GM10248 (cell line): ENCODE measurements at regions not wholly inside any gene's neighbourhood (a gene's known extent, or its start where the extent isn't known, plus 50 kb on each side); places are given as distances from the start of the nearest gene placed in this dataset.

Experiments
- CTCF ChIA-PET: fragments of 300-600 bp; sonication (Branson Sonifier 250); formaldehyde crosslinking; extraction: SDS; loops from one replicate; lab custom pipeline; 2021; ENCODE audit warnings: antibody characterized with exemption; lab: Yijun Ruan, JAX
- POLR2A ChIA-PET: fragments of 350-650 bp; sonication (Branson Sonifier 250); formaldehyde crosslinking; extraction: SDS; loops from one replicate; lab custom pipeline; 2020; ENCODE audit warnings: antibody characterized with exemption; lab: Yijun Ruan, JAX
- DNase-seq: peaks from one replicate; pipeline ENCODE4 v3.0.0; 2012; ENCODE audit errors: extremely low spot score
- TF ChIP-seq, protein P1 (sequence below): IDR thresholded peaks from 2 replicates; pipeline ENCODE4 v1.5.1; 2012; ENCODE audit warnings: mild to moderate bottlenecking, low read depth; ENCODE audit errors: extremely low read depth, missing control alignments, control extremely low read depth

DNA sequence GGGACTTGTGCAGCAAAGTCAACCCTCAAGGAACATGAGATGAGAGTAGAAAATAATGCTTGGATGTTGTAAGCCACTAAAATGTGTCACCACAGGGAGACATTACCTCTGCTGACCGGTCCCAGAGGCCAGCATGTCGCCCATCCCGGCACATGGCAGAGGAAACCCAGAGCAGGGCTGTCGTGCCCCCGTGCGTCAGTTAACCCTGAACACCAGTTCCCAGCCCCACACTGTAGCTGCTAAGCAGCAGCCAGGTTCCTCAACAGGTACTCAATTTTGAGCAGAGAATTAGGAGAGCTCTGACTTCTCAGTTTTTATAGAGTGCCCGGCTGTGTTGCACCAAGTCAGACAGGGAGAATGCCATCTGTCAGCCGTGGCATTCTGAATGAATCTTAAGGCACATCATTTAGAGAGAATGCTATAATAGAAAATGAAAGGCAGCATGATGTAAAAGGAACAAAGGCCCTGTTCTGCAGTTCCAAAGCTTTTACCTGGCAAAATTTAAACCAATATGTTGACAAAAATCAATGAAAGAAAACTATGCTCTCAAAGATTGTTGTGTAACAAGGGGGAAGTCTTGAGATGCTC lies 307.9 kb downstream of the METTL4 start:
- TF ChIP-seq, protein P1, sequence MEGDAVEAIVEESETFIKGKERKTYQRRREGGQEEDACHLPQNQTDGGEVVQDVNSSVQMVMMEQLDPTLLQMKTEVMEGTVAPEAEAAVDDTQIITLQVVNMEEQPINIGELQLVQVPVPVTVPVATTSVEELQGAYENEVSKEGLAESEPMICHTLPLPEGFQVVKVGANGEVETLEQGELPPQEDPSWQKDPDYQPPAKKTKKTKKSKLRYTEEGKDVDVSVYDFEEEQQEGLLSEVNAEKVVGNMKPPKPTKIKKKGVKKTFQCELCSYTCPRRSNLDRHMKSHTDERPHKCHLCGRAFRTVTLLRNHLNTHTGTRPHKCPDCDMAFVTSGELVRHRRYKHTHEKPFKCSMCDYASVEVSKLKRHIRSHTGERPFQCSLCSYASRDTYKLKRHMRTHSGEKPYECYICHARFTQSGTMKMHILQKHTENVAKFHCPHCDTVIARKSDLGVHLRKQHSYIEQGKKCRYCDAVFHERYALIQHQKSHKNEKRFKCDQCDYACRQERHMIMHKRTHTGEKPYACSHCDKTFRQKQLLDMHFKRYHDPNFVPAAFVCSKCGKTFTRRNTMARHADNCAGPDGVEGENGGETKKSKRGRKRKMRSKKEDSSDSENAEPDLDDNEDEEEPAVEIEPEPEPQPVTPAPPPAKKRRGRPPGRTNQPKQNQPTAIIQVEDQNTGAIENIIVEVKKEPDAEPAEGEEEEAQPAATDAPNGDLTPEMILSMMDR, result no peak
- no peak for DNase-seq
- POLR2A ChIA-PET, result no interaction called here
- CTCF ChIA-PET, result no interaction called here

DNA sequence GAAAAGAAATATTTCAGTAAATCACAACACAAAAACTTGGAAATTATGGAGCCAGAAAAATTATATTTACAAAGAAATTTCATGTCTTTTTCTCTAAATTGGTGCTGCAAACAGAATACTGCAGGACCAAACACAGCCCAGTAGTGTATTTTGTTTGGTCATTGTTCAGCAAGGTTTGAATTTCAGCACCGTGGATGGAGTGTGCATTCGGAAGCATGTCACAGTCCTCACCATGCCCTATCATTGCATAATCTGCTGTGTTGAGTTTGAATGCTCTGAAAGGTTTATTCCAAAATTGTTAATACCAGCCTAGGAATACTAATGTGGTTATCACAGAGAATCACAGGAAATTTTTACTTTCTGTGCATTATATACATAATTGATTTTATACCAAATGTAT lies 296.7 kb downstream of the METTL4 start:
- TF ChIP-seq, protein P1, result no peak
- CTCF ChIA-PET, result no interaction called here
- POLR2A ChIA-PET, result no interaction called here
- no peak for DNase-seq

DNA sequence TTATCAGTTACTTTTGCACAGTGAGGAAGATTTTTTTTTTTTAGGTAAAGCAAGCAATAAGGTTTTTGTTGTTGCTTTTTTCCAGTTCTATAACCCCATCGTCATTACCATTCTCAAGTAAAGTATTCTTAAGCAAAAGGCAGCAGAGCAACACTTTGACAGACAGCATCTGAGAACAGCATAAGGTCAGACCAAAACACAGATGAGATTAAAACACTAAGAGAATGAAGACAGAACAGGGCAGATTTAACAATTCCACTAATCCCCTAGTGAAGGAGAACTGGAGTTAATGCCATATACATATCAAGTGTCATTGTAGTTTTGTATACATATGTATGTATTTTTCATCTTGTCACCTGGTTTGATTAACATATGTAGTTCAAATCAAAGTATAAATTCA lies 290.2 kb downstream of the METTL4 start:
- TF ChIP-seq, protein P1, result no peak
- no peak for DNase-seq
- CTCF ChIA-PET, result interaction anchor here (1.0 to 1.4 kb wide), 2 partner anchors 10 to 22 kb away, joined by 3 read pairs; no protein-coding TSS in a partner anchor
- POLR2A ChIA-PET, result no interaction called here

DNA sequence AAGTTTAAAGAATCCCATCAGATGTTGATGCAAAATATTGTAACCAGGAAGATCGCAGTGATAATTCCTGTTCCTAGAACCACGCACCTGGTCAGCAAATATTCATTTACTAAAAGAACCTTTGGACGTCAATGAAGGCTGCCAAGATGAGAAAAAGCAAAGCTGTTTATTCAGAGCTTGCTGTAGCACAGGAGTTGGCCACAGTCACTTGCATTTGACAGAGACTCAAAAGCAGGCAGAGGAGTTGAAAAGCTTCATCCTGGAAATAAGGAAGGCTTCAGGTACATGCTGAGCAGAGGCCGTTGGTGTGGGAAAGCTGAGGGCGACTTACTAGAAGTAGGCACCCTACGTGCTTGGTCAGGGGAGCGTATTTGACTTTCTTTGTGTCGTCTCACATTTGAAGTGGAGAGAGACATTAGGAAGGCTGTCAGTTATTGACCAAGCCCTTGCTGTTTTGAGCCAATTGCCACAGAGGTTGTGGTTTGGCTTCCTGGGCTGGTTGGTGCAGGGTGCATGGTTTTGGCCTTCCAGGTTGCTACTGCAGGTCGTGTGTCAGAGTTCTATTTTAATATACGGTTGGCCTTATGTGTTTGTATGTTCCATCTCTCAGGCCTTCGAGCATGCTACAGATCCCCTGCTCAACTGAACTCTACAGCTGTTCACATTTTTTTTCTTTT lies 289.6 kb downstream of the METTL4 start:
- ChIA-PET CTCF (interaction anchor here (1.4 kb wide), 1 partner anchor 10 kb away, joined by 3 read pairs; no protein-coding TSS in a partner anchor), POLR2A (no interaction called here)
- no peak for DNase-seq
- TF ChIP-seq, protein P1, result no peak

DNA sequence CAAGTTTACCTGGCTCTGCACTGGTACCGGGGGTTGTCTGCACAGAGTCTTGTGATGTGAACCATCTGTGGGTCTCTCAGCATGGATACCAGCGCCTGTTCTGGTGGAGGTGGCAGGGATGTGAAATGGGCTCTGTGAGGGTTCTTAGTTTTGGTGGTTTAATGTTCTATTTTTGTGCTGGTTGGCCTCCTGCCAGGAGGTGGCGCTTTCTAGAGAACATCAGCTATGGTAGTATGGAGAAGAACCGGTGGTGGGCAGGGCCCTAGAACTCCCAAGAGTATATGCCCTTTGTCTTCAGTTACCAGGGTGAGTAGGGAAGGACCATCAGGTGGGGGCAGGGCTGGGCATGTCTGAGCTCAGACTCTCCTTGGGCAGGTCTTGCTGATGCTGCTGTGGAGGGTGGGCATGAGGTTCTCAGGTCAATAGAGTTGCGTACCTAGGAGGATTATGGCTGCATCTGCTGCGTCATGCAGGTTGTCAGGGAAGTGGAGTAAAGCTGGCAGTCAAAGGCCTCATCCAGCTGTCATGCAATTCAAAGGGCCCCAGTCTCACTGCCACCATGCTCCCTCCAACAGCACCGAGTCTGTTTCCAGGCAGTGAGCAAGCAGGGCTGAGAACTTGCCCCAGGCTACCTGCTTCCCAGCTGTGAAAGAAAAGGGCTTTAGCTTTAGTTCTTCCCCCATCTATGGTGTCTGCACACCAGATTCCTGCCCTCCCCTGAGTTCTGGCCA lies 278.0 kb downstream of the METTL4 start:
- TF ChIP-seq, protein P1, result no peak
- ChIA-PET POLR2A (no interaction called here), CTCF (no interaction called here)
- no peak for DNase-seq

DNA sequence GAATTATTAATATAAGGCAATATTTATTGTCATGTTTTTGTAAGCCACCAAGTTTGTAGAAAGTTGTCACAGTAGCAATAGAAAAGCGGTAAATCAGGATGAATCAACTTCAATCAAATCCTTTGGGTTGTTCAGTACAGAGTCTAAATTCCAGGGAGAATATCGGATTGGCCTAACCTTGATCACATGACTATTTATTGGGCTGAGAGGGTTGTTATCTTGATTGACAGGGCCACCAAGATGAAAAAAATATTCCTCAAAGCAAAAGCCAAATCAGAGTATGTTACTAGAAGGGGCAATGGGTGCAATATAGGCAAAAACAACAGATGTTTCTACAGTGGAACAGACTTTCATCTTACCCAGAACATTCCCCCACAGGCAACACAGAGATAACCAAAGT lies 270.0 kb downstream of the METTL4 start:
- TF ChIP-seq, protein P1, result no peak
- ChIA-PET CTCF (no interaction called here), POLR2A (no interaction called here)
- no peak for DNase-seq
